H9 (cell line): ENCODE measurements at regions not wholly inside any gene's neighbourhood (a gene's known extent, or its start where the extent isn't known, plus 50 kb on each side); places are given as distances from the start of the nearest gene placed in this dataset.

Experiments
- DNase-seq: peaks from one replicate; pipeline ENCODE4 v3.0.0-alpha.2; 2017
- H2AFZ ChIP-seq: one replicate; pipeline ENCODE4 v1.6.1; 2013; ENCODE audit warnings: mild to moderate bottlenecking, low read length, control low read depth, moderate library complexity
- H2AK5ac ChIP-seq: 2 replicates; pipeline ENCODE4 v1.6.1; 2013; ENCODE audit warnings: low read length, control low read depth, mixed read lengths; ENCODE audit not compliant: insufficient read length
- H2BK120ac ChIP-seq: one replicate; pipeline ENCODE4 v1.6.1; 2013; ENCODE audit warnings: low read depth, mild to moderate bottlenecking, low read length, control low read depth, inconsistent platforms; ENCODE audit not compliant: poor library complexity, severe bottlenecking
- H2BK12ac ChIP-seq: 2 replicates; pipeline ENCODE4 v1.6.1; 2013; ENCODE audit warnings: low read length, control low read depth, mixed read lengths, low read depth; ENCODE audit not compliant: insufficient read length
- H2BK15ac ChIP-seq: 2 replicates; pipeline ENCODE4 v1.6.1; 2013; ENCODE audit warnings: low read depth, low read length, control low read depth
- H2BK20ac ChIP-seq: one replicate; pipeline ENCODE4 v1.6.1; 2013; ENCODE audit warnings: low read depth, mild to moderate bottlenecking, low read length, control low read depth, inconsistent platforms; ENCODE audit not compliant: poor library complexity, severe bottlenecking
- H2BK5ac ChIP-seq: 2 replicates; pipeline ENCODE4 v1.6.1; 2013; ENCODE audit warnings: low read length, control low read depth, mixed read lengths; ENCODE audit not compliant: insufficient read length
- H3K14ac ChIP-seq: 2 replicates; pipeline ENCODE4 v1.6.1; 2013; ENCODE audit warnings: low read length, control low read depth; ENCODE audit not compliant: insufficient read depth
- H3K18ac ChIP-seq: 2 replicates; pipeline ENCODE4 v1.6.1; 2013; ENCODE audit warnings: low read depth, mild to moderate bottlenecking, mixed read lengths, low read length, control low read depth; ENCODE audit not compliant: insufficient read length
- H3K23ac ChIP-seq: 2 replicates; pipeline ENCODE4 v1.6.1; 2013; ENCODE audit warnings: low read length, control low read depth, mixed read lengths, low read depth; ENCODE audit not compliant: insufficient read length
- H3K23me2 ChIP-seq: 2 replicates; pipeline ENCODE4 v1.6.1; 2013; ENCODE audit warnings: low read depth, mild to moderate bottlenecking, mixed read lengths, low read length, control low read depth; ENCODE audit not compliant: insufficient read length, poor library complexity, severe bottlenecking
- H3K27ac ChIP-seq: 2 replicates; pipeline ENCODE4 v1.5.1; 2013; ENCODE audit warnings: low read length, control low read depth, mixed read lengths, low read depth; ENCODE audit not compliant: insufficient read length
- H3K27me3 ChIP-seq: 2 replicates; pipeline ENCODE4 v1.6.1; 2013; ENCODE audit warnings: low read length, control low read depth, inconsistent platforms; ENCODE audit not compliant: insufficient read depth
- H3K4ac ChIP-seq: 2 replicates; pipeline ENCODE4 v1.6.1; 2013; ENCODE audit warnings: low read depth, mild to moderate bottlenecking, control low read depth, inconsistent platforms, low read length, moderate library complexity
- H3K4me1 ChIP-seq: 2 replicates; pipeline ENCODE4 v1.6.1; 2013; ENCODE audit warnings: low read length, control low read depth, inconsistent platforms; ENCODE audit not compliant: insufficient read depth
- H3K4me2 ChIP-seq: 2 replicates; pipeline ENCODE4 v1.6.1; 2013; ENCODE audit warnings: low read length, control low read depth, mixed read lengths; ENCODE audit not compliant: insufficient read length, insufficient read depth
- H3K56ac ChIP-seq: 2 replicates; pipeline ENCODE4 v1.6.1; 2013; ENCODE audit warnings: low read depth, mild to moderate bottlenecking, mixed read lengths, low read length, control low read depth; ENCODE audit not compliant: insufficient read length
- H3K79me1 ChIP-seq: 2 replicates; pipeline ENCODE4 v1.6.1; 2013; ENCODE audit warnings: low read depth, mild to moderate bottlenecking, moderate library complexity, low read length, control low read depth, inconsistent platforms; ENCODE audit not compliant: insufficient read depth, poor library complexity, severe bottlenecking
- H3K79me2 ChIP-seq: 2 replicates; pipeline ENCODE4 v1.6.1; 2013; ENCODE audit warnings: low read length, control low read depth, inconsistent platforms; ENCODE audit not compliant: insufficient read depth
- H3K9ac ChIP-seq: 2 replicates; pipeline ENCODE4 v1.6.1; 2013; ENCODE audit warnings: low read length, control low read depth, mixed read lengths; ENCODE audit not compliant: insufficient read length; ENCODE audit errors: extremely low read depth
- H3K9me3 ChIP-seq: one replicate; pipeline ENCODE4 v1.6.1; 2013; ENCODE audit warnings: low read depth, low read length, inconsistent platforms; ENCODE audit not compliant: control insufficient read depth
- H3T11ph ChIP-seq: one replicate; pipeline ENCODE4 v1.6.1; 2013; ENCODE audit warnings: mild to moderate bottlenecking, low read length, control low read depth, inconsistent platforms
- H4K20me1 ChIP-seq: one replicate; pipeline ENCODE4 v1.6.1; 2013; ENCODE audit not compliant: control insufficient read depth, insufficient read length, insufficient read depth
- H4K5ac ChIP-seq: 2 replicates; pipeline ENCODE4 v1.6.1; 2013; ENCODE audit warnings: low read depth, mild to moderate bottlenecking, mixed read lengths, low read length, control low read depth; ENCODE audit not compliant: insufficient read length
- H4K8ac ChIP-seq: replicated peaks from 2 replicates; pipeline ENCODE4 v1.6.1; 2013; ENCODE audit warnings: low read length, control low read depth, mixed read lengths, low read depth; ENCODE audit not compliant: insufficient read length
- H4K91ac ChIP-seq: 2 replicates; pipeline ENCODE4 v1.6.1; 2013; ENCODE audit warnings: low read depth, mild to moderate bottlenecking, moderate library complexity, mixed read lengths, low read length, control low read depth; ENCODE audit not compliant: insufficient read length
- H3K27ac Mint-ChIP-seq, 3 experiments: 2 replicates in 2 of 3; 3 replicates in 1 of 3; pipeline ENCODE4 v1.8.0; 2020 to 2021; ENCODE audit warnings: mixed read lengths in 3 of 3, mild to moderate bottlenecking in 1 of 3, moderate library complexity in 1 of 3
- H3K27me3 Mint-ChIP-seq: 2 replicates; pipeline ENCODE4 v1.8.0; 2021; ENCODE audit warnings: low read depth, mild to moderate bottlenecking, moderate library complexity, mixed read lengths
- H3K36me3 Mint-ChIP-seq, 3 experiments: 2 replicates in 2 of 3; 3 replicates in 1 of 3; pipeline ENCODE4 v1.8.0; 2020 to 2021; ENCODE audit warnings: low read depth in 3 of 3, mixed read lengths in 3 of 3; ENCODE audit not compliant: insufficient read depth in 1 of 3
- H3K4me1 Mint-ChIP-seq, 2 experiments: 2 replicates each; pipeline ENCODE4 v1.8.0; 2020; ENCODE audit warnings: mixed read lengths in 2 of 2
- H3K4me3 Mint-ChIP-seq, 2 experiments: 2 replicates in 1 of 2; 3 replicates in 1 of 2; pipeline ENCODE4 v1.8.0; 2020 to 2021; ENCODE audit warnings: mild to moderate bottlenecking in 2 of 2, mixed read lengths in 2 of 2, moderate library complexity in 1 of 2
- H3K9me3 Mint-ChIP-seq, 2 experiments: 2 replicates in 1 of 2; 3 replicates in 1 of 2; pipeline ENCODE4 v1.8.0; 2020; ENCODE audit warnings: mild to moderate bottlenecking in 2 of 2, mixed read lengths in 2 of 2, moderate library complexity in 1 of 2
- CTCF ChIP-seq: fragments of 200-600 bp; sonication (generic); conservative IDR thresholded peaks from 3 replicates; pipeline ENCODE4 v1.8.0; 2021; ENCODE audit warnings: antibody characterized with exemption, mild to moderate bottlenecking

- no peak overlapping the region for H2BK12ac ChIP-seq
- H4K91ac ChIP-seq, result no peak overlapping the region
- no peak overlapping the region for H2AFZ ChIP-seq
- no peak overlapping the region for H2AK5ac ChIP-seq
- H3K4ac ChIP-seq, result no peak overlapping the region
- H4K20me1 ChIP-seq, result no peaks in the 10 kb centered on the region
- Mint-ChIP-seq H3K4me1 (no peaks in the 10 kb centered on the region), H3K36me3 (no peaks in the 10 kb centered on the region), H3K27ac (no peak overlapping the region), H3K27me3 (no peaks in the 10 kb centered on the region; the same call in 1 of the 2 replicates), H3K9me3 (no peaks in the 10 kb centered on the region), H3K4me3 (no peak overlapping the region)
- H2BK5ac ChIP-seq, result no peak overlapping the region
- H3K56ac ChIP-seq, result no peak overlapping the region
- H3K4me2 ChIP-seq, result no peak overlapping the region
- H3K79me1 ChIP-seq, result no peaks in the 10 kb centered on the region
- no peak overlapping the region for H3K27ac ChIP-seq
- no peak for TF ChIP-seq CTCF
- no peak overlapping the region for H3K14ac ChIP-seq
- H4K8ac ChIP-seq, result no peak overlapping the region
- no peak overlapping the region for H2BK120ac ChIP-seq
- no peaks in the 10 kb centered on the region for H3K79me2 ChIP-seq
- H3K23ac ChIP-seq, result no peak overlapping the region
- no peak overlapping the region for H2BK15ac ChIP-seq
- H3K27me3 ChIP-seq, result no peaks in the 10 kb centered on the region
- no peaks in the 10 kb centered on the region for H3K23me2 ChIP-seq
- no peak overlapping the region for H3K18ac ChIP-seq
- no peaks in the 10 kb centered on the region for H3K9me3 ChIP-seq
- H3T11ph ChIP-seq, result no peak overlapping the region
- H4K5ac ChIP-seq, result no peak overlapping the region
- H3K9ac ChIP-seq, result no peak overlapping the region
- no peak overlapping the region for H2BK20ac ChIP-seq
- H3K4me1 ChIP-seq, result no peaks in the 10 kb centered on the region
- DNase-seq, result no peak
Measured at GRCh38 chr2:188773075-188773474, 201.1 kb upstream of the COL3A1 start.
